Ascending aorta (tissue), 2 donors: ENCODE measurements at regions not wholly inside any gene's neighbourhood (a gene's known extent, or its start where the extent isn't known, plus 50 kb on each side); places are given as distances from the start of the nearest gene placed in this dataset.

Experiments used
- DNase-seq, 2 donors: peaks; one replicate each; pipeline ENCODE4 v3.0.0-alpha.2; 2019; ENCODE audit warnings: low spot score in 2 of 2
- H3K27ac ChIP-seq, 2 donors: fragments of 200-600 bp; sonication (generic); one replicate each; pipeline ENCODE4 v1.5.1; 2016 to 2017; ENCODE audit warnings: mild to moderate bottlenecking in 1 of 2
- H3K27me3 ChIP-seq: fragments of 200-600 bp; sonication (generic); one replicate; pipeline ENCODE4 v1.5.1; 2017
- H3K36me3 ChIP-seq, 2 donors: fragments of 200-600 bp; sonication (generic); one replicate each; pipeline ENCODE4 v1.5.1; 2016
- H3K4me1 ChIP-seq, 2 donors: fragments of 200-600 bp; sonication (generic); one replicate each; pipeline ENCODE4 v1.5.1; 2016 to 2017; ENCODE audit warnings: mild to moderate bottlenecking in 1 of 2
- H3K4me3 ChIP-seq, 2 donors: fragments of 200-600 bp; sonication (generic); one replicate each; pipeline ENCODE4 v1.5.1; 2016 to 2017; ENCODE audit warnings: mild to moderate bottlenecking in 1 of 2
- H3K9me3 ChIP-seq, 2 donors: fragments of 200-600 bp; sonication (generic); one replicate each; pipeline ENCODE4 v1.5.1; 2016
- intact Hi-C: fragments of 100-400 bp; cut with DNase I; formaldehyde crosslinking; loops from one replicate; pipeline ENCODE4 v1.15.1; 2023
- TF ChIP-seq, protein P1 (sequence below), 3 experiments: fragments of 200-600 bp in 2 of 3; fragments of 450-650 bp in 1 of 3; sonication (generic) in 2 of 3; IDR thresholded peaks; one replicate each; pipeline ENCODE4 v1.5.1; 2016 to 2019; ENCODE audit warnings: antibody characterized with exemption in 3 of 3, mild to moderate bottlenecking in 1 of 3, moderate library complexity in 1 of 3

DNA sequence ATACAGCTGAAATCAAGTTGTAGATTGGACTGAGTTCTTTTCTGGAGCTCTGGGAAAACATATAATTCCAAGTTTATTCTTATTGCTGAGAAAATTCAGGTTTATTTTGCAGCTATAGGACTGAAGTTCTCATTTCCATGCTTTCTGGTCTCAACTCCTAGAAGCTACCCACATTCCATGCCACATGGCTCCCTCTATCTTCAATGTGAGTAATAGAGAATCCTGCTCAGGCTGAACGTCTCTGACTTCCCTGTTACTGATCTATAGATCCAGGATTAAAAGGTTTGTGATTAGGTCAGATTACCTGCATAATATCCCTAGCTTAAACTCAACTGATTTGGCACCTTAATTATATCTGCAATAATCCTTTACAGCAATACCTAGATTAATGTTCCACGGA lies 453.8 kb upstream of the MC4R start:
- TF ChIP-seq, protein P1, sequence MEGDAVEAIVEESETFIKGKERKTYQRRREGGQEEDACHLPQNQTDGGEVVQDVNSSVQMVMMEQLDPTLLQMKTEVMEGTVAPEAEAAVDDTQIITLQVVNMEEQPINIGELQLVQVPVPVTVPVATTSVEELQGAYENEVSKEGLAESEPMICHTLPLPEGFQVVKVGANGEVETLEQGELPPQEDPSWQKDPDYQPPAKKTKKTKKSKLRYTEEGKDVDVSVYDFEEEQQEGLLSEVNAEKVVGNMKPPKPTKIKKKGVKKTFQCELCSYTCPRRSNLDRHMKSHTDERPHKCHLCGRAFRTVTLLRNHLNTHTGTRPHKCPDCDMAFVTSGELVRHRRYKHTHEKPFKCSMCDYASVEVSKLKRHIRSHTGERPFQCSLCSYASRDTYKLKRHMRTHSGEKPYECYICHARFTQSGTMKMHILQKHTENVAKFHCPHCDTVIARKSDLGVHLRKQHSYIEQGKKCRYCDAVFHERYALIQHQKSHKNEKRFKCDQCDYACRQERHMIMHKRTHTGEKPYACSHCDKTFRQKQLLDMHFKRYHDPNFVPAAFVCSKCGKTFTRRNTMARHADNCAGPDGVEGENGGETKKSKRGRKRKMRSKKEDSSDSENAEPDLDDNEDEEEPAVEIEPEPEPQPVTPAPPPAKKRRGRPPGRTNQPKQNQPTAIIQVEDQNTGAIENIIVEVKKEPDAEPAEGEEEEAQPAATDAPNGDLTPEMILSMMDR (IDR thresholded peaks at IDR 0.05), result no peak
- no peaks in the 10 kb centered on the region for H3K4me1 ChIP-seq
- no peak for DNase-seq
- no peaks in the 10 kb centered on the region for H3K9me3 ChIP-seq
- intact Hi-C loops, result no loop called here
- no peak overlapping the region for H3K4me3 ChIP-seq
- H3K36me3 ChIP-seq, result no peaks in the 10 kb centered on the region
- H3K27me3 ChIP-seq, result no peaks in the 10 kb centered on the region
- no peak overlapping the region for H3K27ac ChIP-seq

DNA sequence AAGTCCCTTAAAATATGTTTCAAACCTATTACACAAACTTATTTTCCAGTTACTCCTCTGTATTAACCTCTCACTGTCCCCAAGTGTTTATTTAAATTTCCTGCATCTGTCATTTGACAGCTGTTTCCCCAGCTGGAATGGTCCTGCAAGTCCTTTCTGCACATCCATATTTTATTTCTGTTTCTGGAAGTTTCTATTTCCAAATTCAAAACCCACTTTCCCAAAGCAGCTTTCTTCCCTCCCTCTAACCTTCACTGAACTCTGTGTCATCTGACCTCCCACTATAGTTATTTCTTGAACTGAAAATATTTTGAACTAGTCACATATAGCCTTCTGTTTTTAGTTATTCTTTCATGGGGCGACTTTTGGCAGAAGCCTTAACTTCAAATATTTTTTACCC lies 459.4 kb upstream of the MC4R start:
- DNase-seq, result no peak
- H3K27ac ChIP-seq, result no peak overlapping the region
- no peaks in the 10 kb centered on the region for H3K36me3 ChIP-seq
- H3K4me1 ChIP-seq, result no peaks in the 10 kb centered on the region
- intact Hi-C loops, result no loop called here
- H3K27me3 ChIP-seq, result no peaks in the 10 kb centered on the region
- no peak overlapping the region for H3K4me3 ChIP-seq
- TF ChIP-seq, protein P1 (IDR thresholded peaks at IDR 0.05), result no peak
- H3K9me3 ChIP-seq, result no peaks in the 10 kb centered on the region

DNA sequence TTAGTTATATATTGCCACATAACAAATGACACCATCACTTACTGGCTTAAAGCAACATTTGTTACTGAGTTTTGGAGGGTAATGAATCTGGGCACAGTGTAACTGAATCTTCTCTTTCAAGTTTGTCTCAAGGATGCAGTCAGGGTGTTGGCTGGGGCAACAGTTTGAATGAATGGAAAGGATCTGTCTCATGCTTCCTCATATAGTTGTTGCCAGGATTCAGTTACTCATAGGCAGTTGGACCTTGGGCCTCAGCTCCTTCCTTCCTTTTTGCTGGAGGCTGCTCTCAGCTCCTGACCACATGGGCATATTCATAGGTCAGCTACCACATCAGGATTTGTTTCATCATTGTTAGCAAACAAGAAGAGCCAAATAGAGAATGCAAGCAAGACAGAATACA lies 466.1 kb upstream of the MC4R start:
- no peaks in the 10 kb centered on the region for H3K27me3 ChIP-seq
- H3K9me3 ChIP-seq, result no peaks in the 10 kb centered on the region
- no peak overlapping the region for H3K27ac ChIP-seq
- no peaks in the 10 kb centered on the region for H3K36me3 ChIP-seq
- DNase-seq, result no peak
- H3K4me1 ChIP-seq, result no peaks in the 10 kb centered on the region
- intact Hi-C loops, result no loop called here
- no peak overlapping the region for H3K4me3 ChIP-seq
- TF ChIP-seq, protein P1 (IDR thresholded peaks at IDR 0.05), result no peak

DNA sequence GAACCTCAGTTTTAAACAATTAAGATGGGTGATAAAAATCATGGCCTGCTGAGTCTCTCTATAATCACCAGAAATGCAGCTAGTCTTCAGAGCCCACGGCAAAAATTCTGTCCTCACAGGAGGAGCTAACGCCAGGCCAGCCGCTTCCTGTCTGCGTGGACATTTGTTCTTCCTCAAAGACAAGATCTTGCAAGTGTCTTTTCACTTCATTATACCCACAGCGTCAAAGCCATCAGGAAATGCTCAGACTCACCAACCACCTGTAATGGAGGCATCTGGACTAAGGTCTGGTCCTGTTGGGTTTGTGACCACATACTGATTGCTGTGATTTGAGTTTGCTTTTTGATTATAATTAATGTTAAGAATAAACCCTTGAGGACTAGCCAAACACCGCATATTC lies 473.8 kb upstream of the MC4R start:
- no peaks in the 10 kb centered on the region for H3K27me3 ChIP-seq
- no peak overlapping the region for H3K4me3 ChIP-seq
- intact Hi-C loops, result no loop called here

DNA sequence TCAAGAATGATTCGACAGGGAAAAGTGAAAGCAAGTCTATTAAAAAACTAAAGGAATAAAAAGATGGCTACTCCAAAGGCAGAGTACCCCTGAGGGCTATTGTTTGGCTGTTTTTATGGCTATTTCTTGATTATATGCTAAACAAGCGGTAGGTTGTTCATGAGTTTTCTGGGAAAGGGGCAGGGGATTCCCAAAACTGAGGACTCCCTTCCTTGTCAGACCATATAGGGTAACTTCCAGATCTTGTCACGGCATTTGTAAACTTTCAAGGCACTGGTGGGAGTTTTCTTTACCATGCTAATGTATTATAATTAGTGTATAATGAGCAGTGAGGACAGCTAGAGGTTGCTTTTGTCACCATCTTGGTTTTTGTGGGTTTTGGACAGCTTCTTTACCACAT lies 474.9 kb upstream of the MC4R start:
- no peaks in the 10 kb centered on the region for H3K27me3 ChIP-seq
- no peak overlapping the region for H3K4me3 ChIP-seq
- intact Hi-C loops, result no loop called here
- TF ChIP-seq, protein P1 (IDR thresholded peaks at IDR 0.05), result no peak
- H3K4me1 ChIP-seq, result no peaks in the 10 kb centered on the region
- no peaks in the 10 kb centered on the region for H3K9me3 ChIP-seq
- H3K27ac ChIP-seq, result no peak overlapping the region
- no peak for DNase-seq
- no peaks in the 10 kb centered on the region for H3K36me3 ChIP-seq

More for the DNA sequence above, 473.8 kb upstream of the MC4R start:
- no peak overlapping the region for H3K27ac ChIP-seq
- no peaks in the 10 kb centered on the region for H3K9me3 ChIP-seq
- H3K36me3 ChIP-seq, result no peaks in the 10 kb centered on the region
- no peaks in the 10 kb centered on the region for H3K4me1 ChIP-seq
- no peak for DNase-seq
- TF ChIP-seq, protein P1 (IDR thresholded peaks at IDR 0.05), result no peak

DNA sequence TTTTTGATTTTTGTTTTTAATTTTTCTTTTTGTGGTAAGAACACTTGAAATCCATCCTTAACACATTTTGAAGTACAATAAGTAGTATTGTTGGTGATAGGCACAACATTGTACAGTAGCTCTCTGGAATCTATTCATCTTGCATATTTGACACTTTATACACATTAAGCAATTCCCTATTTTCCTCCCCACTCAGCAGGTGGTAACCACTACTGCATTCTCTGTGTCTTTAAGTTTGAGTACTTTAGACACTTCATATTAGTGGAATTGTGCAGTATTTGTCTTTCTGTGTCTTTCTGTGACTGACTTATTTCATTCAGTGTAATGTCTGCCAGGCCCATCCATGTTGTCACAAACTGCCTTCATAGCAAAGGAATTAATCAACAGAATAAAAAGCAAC lies 471.7 kb upstream of the CDH20 start:
- H3K4me3 ChIP-seq, result no peak overlapping the region
- TF ChIP-seq, protein P1 (IDR thresholded peaks at IDR 0.05), result no peak
- H3K4me1 ChIP-seq, result no peaks in the 10 kb centered on the region
- no peaks in the 10 kb centered on the region for H3K36me3 ChIP-seq
- H3K27me3 ChIP-seq, result no peaks in the 10 kb centered on the region
- H3K9me3 ChIP-seq, result no peaks in the 10 kb centered on the region
- H3K27ac ChIP-seq, result no peak overlapping the region
- DNase-seq, result no peak
- intact Hi-C loops, result no loop called here
